GM12878 (cell line): ENCODE measurements at regions not wholly inside any gene's neighbourhood (a gene's known extent, or its start where the extent isn't known, plus 50 kb on each side); places are given as distances from the start of the nearest gene placed in this dataset.

Experiments used
- ATAC-seq: fragments of 200-7000 bp; cut with Tn5 transposase; 3 replicates; pipeline ENCODE4 v1.9.1; 2020; ENCODE audit warnings: mild to moderate bottlenecking, moderate library complexity
- BruUV-seq: library from RNA; stranded (reverse); fragments of 400-500 nt; replicated peaks from 2 replicates; lab custom pipeline; 2021; lab: Mats Ljungman, UMichigan
- CTCF ChIA-PET: fragments of 300-600 bp; sonication (Branson Sonifier 250); formaldehyde crosslinking; extraction: SDS; loops from one replicate; lab custom pipeline; 2021; ENCODE audit warnings: inconsistent platforms; lab: Yijun Ruan, JAX
- POLR2A ChIA-PET: fragments of 350-600 bp; formaldehyde crosslinking; extraction: SDS; loops from one replicate; lab custom pipeline; 2021; ENCODE audit warnings: inconsistent platforms; lab: Charles Lee
- RAD21 ChIA-PET: fragments of 300-600 bp; sonication (Branson Sonifier 250); formaldehyde crosslinking; loops from one replicate; lab custom pipeline; 2023; ENCODE audit warnings: antibody characterized with exemption; ENCODE audit not compliant: unreplicated experiment; lab: Charles Lee
- SMC1A ChIA-PET: fragments of 300-600 bp; sonication (Branson Sonifier 250); formaldehyde crosslinking; loops from one replicate; lab custom pipeline; 2023; ENCODE audit not compliant: unreplicated experiment, uncharacterized antibody; lab: Charles Lee
- DNase-seq: peaks from one replicate; pipeline ENCODE4 v3.0.0-alpha.2; 2011; ENCODE audit warnings: low read depth, low spot score
- FAIRE-seq: peaks from 3 replicates; lab custom pipeline; 2011; peaks lifted over from hg19 to GRCh38; lab: Jason Lieb, UNC
- H2AFZ ChIP-seq: 2 replicates; pipeline ENCODE4 v1.6.0; 2011; ENCODE audit warnings: low read depth, low read length, control low read depth; ENCODE audit not compliant: control insufficient read depth
- H3K27ac ChIP-seq: 2 replicates; pipeline ENCODE4 v1.5.1; 2011; ENCODE audit warnings: control low read depth; ENCODE audit not compliant: control insufficient read depth, insufficient read depth
- H3K27me3 ChIP-seq, 2 experiments: replicated peaks in 1 of 2; 2 replicates each; pipeline versions ENCODE4 v1.6.0 to v1.6.1; 2011; ENCODE audit warnings: low read length in 1 of 2; ENCODE audit not compliant: control insufficient read depth in 2 of 2, insufficient read depth in 2 of 2
- H3K36me3 ChIP-seq, 2 experiments: 2 replicates each; pipeline ENCODE4 v1.5.1; 2011; ENCODE audit warnings: low read length in 1 of 2; ENCODE audit not compliant: control insufficient read depth in 2 of 2, insufficient read depth in 2 of 2
- H3K4me1 ChIP-seq: 2 replicates; pipeline ENCODE4 v1.6.1; 2011; ENCODE audit warnings: mild to moderate bottlenecking, low read length, moderate library complexity, mixed read lengths; ENCODE audit not compliant: control insufficient read depth, insufficient read depth
- H3K4me2 ChIP-seq: 2 replicates; pipeline ENCODE4 v1.6.0; 2011; ENCODE audit warnings: control low read depth; ENCODE audit not compliant: control insufficient read depth, insufficient read depth
- H3K4me3 ChIP-seq: fragments of 200-600 bp; sonication (generic); 2 replicates; pipeline ENCODE4 v1.5.1; 2016
- H3K79me2 ChIP-seq: 2 replicates; pipeline ENCODE4 v1.6.0; 2011; ENCODE audit warnings: low read length; ENCODE audit not compliant: control insufficient read depth, insufficient read depth
- H3K9ac ChIP-seq: 2 replicates; pipeline ENCODE4 v1.8.0; 2011; ENCODE audit warnings: low read length, control low read depth, mixed read lengths; ENCODE audit not compliant: control insufficient read depth, insufficient read depth
- H3K9me3 ChIP-seq: replicated peaks from 3 replicates; pipeline ENCODE4 v1.5.1; 2011; ENCODE audit warnings: mild to moderate bottlenecking, low read length; ENCODE audit not compliant: control insufficient read depth, insufficient read depth
- H4K20me1 ChIP-seq: 2 replicates; pipeline ENCODE4 v1.6.0; 2011; ENCODE audit not compliant: control insufficient read depth, insufficient read depth
- BCL11A ChIP-seq: IDR thresholded peaks from 2 replicates; pipeline ENCODE4 v1.6.1; 2011; ENCODE audit warnings: low read depth, low read length
- BCLAF1 ChIP-seq: fragments of 450-650 bp; IDR thresholded peaks from 2 replicates; pipeline ENCODE4 v1.6.1; 2017; ENCODE audit warnings: antibody characterized with exemption, mild to moderate bottlenecking, moderate library complexity
- HDGF ChIP-seq: fragments of 450-650 bp; IDR thresholded peaks from 2 replicates; pipeline ENCODE4 v1.6.1; 2016; ENCODE audit warnings: antibody characterized with exemption
- IKZF2 ChIP-seq, 2 experiments: fragments of 450-650 bp; IDR thresholded peaks; 2 replicates each; pipeline ENCODE4 v1.6.1; 2017; ENCODE audit warnings: mild to moderate bottlenecking in 2 of 2, moderate library complexity in 2 of 2
- IRF4 ChIP-seq: IDR thresholded peaks from 2 replicates; pipeline ENCODE4 v1.6.1; 2011; ENCODE audit warnings: low read depth, low read length
- NR2F1 ChIP-seq: fragments of 450-650 bp; conservative IDR thresholded peaks from 2 replicates; pipeline ENCODE4 v1.6.1; 2017; ENCODE audit warnings: mild to moderate bottlenecking
- POLR2AphosphoS5 ChIP-seq: IDR thresholded peaks from 2 replicates; pipeline ENCODE4 v1.6.1; 2011; ENCODE audit warnings: mild to moderate bottlenecking, low read length, inconsistent platforms
- TCF12 ChIP-seq: IDR thresholded peaks from 2 replicates; pipeline ENCODE4 v1.6.1; 2011; ENCODE audit warnings: low read depth, mild to moderate bottlenecking, low read length
- WGBS: methylation state at CpG from one replicate; pipeline ENCODE4 v1.1.6; 2016; ENCODE audit warnings: low lambda C conversion rate; ENCODE audit not compliant: insufficient replicate concordance, insufficient coverage; ENCODE audit errors: missing lambda C conversion rate; 5-methylcytosine and 5-hydroxymethylcytosine counted together
- in situ Hi-C: fragments of 300-500 bp; cut with MboI; formaldehyde crosslinking; loops from 9 replicates; pipeline ENCODE4 v1.14.3; 2018; ENCODE audit warnings: mixed read lengths
- intact Hi-C: fragments of 100-400 bp; cut with micrococcal nuclease; formaldehyde crosslinking; loops from one replicate; pipeline ENCODE4 v1.14.2; 2022; ENCODE audit not compliant: unreplicated experiment

DNA sequence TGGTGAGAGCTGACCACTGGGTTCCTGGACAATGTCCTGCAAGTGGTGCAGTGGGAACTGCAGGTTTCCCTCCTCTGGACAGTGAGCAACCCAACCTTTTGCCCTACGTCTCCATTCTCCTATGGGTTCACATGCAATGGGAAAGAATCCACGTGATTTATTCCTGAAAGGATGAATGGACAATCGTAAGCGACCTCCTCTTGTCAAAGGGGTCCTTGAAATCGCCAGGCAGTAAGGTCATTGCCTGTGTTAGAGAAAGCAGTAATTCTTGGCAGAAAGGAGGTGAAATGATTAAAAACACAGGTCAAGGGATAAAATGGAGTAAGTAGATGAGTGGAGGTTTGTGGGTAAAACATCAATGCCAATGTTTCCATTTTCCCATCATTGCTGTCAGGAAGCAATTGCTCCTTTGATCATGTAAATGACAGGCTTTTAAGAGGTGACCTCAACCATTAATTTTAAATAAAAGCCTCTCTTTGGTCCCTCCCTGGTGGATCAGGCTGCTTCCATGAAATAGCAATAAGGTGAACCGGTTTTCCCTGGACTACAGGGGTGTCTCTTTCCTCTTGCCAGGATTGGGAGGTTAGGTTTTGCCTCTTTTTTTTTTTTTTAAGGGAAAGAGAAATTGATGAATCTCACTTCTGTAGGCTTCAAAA is 330.0 kb upstream of the PRKCQ start:
- H3K4me3 ChIP-seq = no peak overlapping the region
- WGBS = 43% methylated on average over 6 of the region's 6 CpGs
- TF ChIP-seq POLR2AphosphoS5 = no peak
- TF ChIP-seq IRF4 = no peak
- no peak for TF ChIP-seq IKZF2 (IDR thresholded peaks at IDR 0.05)
- no peak for TF ChIP-seq BCLAF1
- no peak for TF ChIP-seq BCL11A
- no peak for TF ChIP-seq NR2F1
- TF ChIP-seq HDGF = no peak
- no peak for TF ChIP-seq TCF12
- no peak for DNase-seq
- no peaks in the 10 kb centered on the region for H3K79me2 ChIP-seq
- intact Hi-C loops = no loop called here
- H3K36me3 ChIP-seq = no peaks in the 10 kb centered on the region
- ChIA-PET CTCF (interaction anchor here (0.9 kb wide), 1 partner anchor 10 kb away, joined by 3 read pairs; no protein-coding TSS in a partner anchor), POLR2A (no interaction called here), SMC1A (no interaction called here), RAD21 (no interaction called here)
- H2AFZ ChIP-seq = no peak overlapping the region
- no TSS peak for BruUV-seq
- no peak overlapping the region for H3K9ac ChIP-seq
- no peak for ATAC-seq
- peaks cover 0 to 4% of the 10 kb centered on the region in 2 experiments; a peak in 1 of 4 replicates for H3K27me3 ChIP-seq
- H3K9me3 ChIP-seq = no peaks in the 10 kb centered on the region; the same call in 1 of the 3 replicates
- no peak overlapping the region for H3K27ac ChIP-seq
- H3K4me1 ChIP-seq = peaks cover 17% of the 10 kb centered on the region
- H4K20me1 ChIP-seq = no peaks in the 10 kb centered on the region
- FAIRE-seq = no peak
- no peak overlapping the region for H3K4me2 ChIP-seq
- in situ Hi-C loops = loop anchor here (5.0 kb wide), 1 partner anchor 507 kb away; no protein-coding TSS in a partner anchor
